ENCODE measurements at regions not wholly inside any gene's neighbourhood (a gene's known extent, or its start where the extent isn't known, plus 50 kb on each side); places are given as distances from the start of the nearest gene placed in this dataset.

DNA sequence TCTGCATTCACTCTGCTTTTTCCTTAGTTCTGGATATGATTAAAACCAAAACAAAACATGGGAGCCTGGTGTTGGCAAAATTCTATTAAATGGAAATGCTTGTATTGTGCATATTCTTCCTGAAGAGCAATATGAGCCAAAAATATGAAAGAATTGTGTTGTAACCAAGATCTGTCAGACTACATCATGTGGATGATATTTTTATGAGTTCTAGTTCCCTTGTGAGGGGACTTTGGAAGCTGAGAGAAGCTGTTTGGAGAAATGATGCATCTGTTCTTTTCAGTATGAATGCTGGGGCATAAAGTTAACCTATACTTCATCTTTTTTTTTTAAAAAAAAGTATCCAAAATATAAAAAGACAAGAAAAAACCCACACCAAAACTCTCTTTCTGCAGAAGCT is 782.7 kb downstream of the ANKRD7 start:
- TF ChIP-seq, protein P1, sequence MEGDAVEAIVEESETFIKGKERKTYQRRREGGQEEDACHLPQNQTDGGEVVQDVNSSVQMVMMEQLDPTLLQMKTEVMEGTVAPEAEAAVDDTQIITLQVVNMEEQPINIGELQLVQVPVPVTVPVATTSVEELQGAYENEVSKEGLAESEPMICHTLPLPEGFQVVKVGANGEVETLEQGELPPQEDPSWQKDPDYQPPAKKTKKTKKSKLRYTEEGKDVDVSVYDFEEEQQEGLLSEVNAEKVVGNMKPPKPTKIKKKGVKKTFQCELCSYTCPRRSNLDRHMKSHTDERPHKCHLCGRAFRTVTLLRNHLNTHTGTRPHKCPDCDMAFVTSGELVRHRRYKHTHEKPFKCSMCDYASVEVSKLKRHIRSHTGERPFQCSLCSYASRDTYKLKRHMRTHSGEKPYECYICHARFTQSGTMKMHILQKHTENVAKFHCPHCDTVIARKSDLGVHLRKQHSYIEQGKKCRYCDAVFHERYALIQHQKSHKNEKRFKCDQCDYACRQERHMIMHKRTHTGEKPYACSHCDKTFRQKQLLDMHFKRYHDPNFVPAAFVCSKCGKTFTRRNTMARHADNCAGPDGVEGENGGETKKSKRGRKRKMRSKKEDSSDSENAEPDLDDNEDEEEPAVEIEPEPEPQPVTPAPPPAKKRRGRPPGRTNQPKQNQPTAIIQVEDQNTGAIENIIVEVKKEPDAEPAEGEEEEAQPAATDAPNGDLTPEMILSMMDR (conservative IDR thresholded peaks at IDR 0.05; ENCODE audit: low read length) = no peak
- no peak for TF ChIP-seq EZH2phosphoT487 (IDR thresholded peaks at IDR 0.05; ENCODE audit: borderline replicate concordance)

All from Loucy (cell line).